NCI-H524 (cell line): ENCODE measurements at regions not wholly inside any gene's neighbourhood (a gene's known extent, or its start where the extent isn't known, plus 50 kb on each side); places are given as distances from the start of the nearest gene placed in this dataset.
A peak's percentile ranks its signal among the peaks of the same experiment; 100 is the strongest.

Source experiments
- DNase-seq, 2 experiments: peaks; one replicate each; lab custom pipeline; 2025; lab: John Stamatoyannopoulos, UW

- DNase-seq, result no peak
Measured at GRCh38 chr2:59680863-59681262, 872.6 kb downstream of the BCL11A start.

GRCh38 chr2:59677158-59677557 lies 876.3 kb downstream of the BCL11A start:
- DNase-seq, result no peak

GRCh38 chr2:59674100-59674499 lies 879.4 kb downstream of the BCL11A start:
- no peak for DNase-seq

- no peak for DNase-seq
Measured at GRCh38 chr2:59665021-59665420, 888.4 kb downstream of the BCL11A start.

DNA sequence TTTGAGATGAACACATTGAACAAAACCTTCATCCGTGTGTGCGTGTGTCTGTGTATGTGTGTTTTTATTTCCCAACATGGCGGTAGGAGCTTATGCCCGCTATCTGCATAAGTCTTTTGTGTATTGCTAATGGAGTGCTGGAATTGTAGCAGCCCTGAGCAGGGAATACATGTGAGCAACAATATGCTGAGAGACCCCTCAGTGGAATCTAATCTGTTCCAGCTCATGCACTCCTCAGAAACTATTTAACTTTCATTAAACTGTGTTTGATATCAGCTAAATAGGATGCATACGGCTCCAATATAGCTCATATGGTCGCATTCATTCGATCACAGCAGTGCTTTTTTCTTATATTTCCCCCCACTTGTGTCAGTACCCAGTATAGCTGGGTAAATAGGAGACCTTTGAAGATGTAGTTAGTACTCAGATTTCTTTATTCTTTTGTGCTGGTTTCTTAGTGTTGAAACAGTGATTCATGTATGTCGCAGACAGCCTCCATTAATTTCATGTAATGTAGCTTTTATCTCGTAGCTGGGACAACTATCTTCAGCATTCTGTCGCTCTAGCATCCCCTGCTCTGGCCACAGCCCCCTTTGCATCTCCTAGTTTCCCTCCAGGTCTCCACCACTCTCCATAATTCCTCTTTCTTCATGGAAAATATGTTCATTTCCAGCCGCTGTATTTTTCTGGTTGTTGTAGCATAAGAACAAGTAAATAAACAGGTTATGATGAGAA lies 891.2 kb downstream of the BCL11A start:
- DNase-seq, result no peak

DNA sequence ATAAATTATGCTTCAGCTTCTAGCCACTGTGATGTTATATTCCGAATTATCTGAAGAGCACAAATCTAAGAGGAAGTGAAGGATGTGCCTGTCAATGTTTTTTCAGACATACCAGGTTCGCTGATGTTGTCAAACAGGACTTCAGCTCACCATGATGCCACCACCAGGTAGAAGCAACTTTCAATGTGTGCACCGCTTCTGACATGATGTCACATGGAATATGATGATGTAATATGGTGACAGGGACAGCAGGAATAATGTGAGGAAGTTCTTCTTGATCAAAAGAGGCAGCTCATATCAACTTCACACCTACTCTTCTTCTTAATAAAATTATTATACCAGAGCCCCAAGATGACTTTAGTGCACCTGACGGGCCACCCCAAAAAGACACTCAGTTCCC lies 893.2 kb downstream of the BCL11A start:
- DNase-seq, result no peak

DNA sequence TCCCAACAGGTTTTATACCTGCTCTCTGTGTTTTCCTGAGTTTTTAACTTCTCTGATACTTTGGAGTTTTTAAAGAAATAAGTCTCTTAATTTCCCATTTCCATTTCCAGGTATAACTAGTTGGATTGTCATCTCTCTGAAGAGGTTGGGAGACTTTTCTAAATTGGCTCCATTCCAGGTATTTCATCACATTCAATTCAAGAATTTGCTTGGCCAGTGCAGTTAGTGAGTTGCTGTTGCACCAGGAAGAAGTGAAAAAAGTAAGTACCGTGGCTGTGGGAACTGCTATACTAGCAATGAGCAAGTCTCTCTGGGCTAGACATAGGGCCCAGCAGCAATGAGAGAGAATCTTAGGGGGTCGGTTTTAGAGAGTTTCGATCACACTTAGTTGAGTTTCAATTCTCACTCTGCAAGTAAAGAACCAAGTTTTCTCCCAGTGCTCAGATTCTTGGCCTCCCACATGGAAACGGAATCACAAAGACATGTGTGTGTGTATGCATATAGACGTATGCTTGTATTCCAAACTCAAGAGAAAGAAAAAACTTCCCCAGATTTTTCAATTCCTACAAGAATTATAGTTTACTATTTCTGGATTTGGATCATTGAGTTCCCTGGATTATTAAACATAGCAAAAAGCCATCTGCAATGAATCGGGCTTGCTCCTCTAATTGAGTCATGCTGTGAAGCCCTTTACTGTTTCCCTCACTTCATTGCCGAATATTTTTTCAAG lies 894.4 kb downstream of the BCL11A start:
- no peak for DNase-seq

- no peak for DNase-seq
Measured at GRCh38 chr2:59655809-59656208, 897.6 kb downstream of the BCL11A start.

GRCh38 chr2:59654710-59655109 lies 898.7 kb downstream of the BCL11A start:
- no peak for DNase-seq

- DNase-seq, result no peak
Measured at GRCh38 chr2:59653164-59653563, 900.3 kb downstream of the BCL11A start.

- DNase-seq, result no peak
Measured at GRCh38 chr2:59630789-59631188, 922.7 kb downstream of the BCL11A start.

DNA sequence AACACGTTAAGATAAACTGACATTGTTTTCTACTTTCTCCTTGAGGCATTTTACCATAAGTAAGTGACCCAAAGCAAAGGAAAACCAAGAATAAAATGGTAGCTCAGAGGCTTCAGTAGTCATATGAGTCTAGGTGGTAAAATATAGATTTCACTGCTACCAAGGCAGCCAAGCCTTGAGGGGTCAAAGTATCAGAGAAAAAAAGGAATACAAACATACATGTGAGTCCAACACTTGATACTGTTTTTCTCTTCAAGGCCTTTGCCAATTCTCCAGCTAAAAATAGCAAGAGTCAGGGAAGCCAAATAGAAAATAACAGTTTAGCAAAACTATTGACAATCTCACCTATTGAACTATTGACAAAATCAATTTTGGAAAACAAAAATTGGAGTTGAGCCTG lies 925.9 kb downstream of the BCL11A start:
- no peak for DNase-seq

DNA sequence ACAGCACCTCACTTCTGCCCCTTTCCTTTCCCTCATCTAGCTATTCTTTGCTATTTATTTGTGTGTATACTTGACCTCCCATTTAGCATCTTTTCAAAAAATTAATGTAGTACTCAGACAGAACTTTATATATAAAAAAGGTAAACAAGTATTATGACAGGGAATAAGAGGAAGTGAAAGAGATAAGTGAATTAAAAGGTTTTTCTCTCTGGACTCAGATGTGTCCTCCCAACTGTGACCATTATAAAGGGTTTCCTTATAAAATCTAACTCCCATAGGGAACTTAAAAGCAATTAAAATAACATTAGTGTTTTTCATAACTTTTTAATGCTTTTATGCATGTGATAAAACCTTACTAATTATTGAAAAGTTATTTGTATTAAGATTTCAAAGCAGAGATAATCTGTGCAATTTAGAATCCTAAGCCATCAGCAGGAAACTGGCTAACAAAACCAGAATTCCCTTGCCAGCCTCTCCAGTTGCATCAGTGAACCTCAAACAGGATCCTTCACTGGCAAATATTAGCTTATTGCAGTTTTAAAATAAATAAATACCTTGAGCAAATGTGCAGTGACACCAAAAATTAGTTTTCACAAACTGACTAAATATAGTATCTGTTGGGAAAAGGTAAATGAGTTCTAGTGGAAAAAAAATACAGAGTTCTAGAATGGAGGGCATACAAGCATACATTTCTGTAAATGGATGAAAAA lies 930.7 kb downstream of the BCL11A start:
- DNase-seq, result no peak

DNA sequence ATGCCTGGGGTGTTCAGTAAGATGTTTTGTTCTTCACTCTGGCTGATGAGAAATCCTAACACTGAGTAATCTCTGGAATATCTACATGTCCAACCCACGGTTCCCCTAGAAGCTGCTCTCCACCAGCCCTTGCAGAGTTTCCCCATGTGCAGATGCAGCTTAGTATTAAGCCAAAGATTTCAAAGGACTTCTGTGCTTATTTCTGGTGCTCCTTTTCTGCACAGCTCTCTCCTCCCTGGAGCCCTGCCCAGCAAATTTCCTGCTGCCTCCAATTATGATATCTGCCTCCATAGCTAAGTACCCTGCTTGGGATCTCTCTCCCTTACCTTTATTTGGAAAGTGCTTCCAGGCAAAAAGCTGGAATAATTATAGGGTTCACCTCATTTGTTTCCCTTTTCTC lies 949.3 kb downstream of the BCL11A start:
- no peak for DNase-seq

DNA sequence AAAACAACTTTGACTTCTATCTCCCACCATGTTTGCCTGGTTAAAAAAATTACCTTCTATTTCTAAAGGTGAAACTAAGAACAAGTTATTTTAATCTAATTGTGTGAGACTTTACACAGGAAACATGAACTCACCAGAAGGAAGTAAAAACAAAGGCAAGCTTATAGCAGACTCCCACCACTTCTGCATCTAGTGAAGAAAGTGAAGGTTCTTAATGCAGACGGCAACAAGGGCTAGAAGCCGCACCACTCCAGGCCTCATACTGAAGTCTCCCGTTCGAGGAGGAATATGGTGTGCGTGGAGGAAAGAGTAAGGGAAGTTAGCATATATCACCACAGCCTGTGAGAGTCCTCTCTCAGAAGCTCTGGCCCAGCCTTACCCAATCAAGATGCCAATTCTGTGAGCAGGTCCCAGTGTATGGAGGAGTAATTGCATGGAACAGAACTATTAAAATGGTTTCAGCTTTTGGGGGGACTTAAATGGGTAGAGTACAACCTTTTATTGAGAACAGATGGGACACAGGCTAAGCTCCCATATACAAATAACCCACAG lies 958.7 kb downstream of the BCL11A start:
- no peak for DNase-seq

DNA sequence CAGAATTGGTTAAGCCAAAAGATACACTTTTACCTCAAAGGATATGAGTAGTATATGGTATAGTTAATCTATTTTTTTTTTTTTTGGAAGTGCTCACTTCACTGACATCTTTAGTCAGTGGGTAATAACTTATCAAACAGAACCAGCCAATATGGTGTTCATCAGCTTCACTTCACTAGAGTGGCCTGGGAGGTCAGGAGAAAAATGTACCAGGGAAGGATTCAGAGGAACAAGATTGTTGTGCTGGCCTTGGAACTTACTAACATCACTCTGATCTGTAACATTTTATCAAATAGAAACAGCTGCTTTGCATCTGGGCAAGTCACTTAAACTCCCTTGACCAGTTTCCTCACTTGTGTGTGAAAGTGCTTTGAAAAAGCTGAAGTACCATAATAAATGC lies 962.7 kb downstream of the BCL11A start:
- DNase-seq, result no peak

DNA sequence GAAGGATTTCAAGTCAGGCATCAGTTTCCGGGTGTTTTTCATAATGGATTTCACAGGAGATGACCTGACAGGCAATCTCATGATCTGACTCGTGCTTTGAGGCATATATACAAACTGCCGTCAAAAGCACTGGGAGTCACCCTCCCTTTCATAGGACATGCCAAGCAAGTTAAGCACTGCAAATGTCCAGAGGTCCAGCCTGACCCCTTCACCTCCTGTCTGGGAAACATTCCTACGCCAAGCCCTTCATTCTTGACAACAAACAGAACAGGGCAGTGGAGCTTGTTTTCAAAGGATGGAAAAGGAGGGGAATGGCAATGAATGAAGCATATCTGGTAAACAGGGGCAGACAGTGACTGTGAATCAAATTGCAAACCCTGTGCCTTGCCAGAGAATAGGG lies 963.6 kb downstream of the BCL11A start:
- DNase-seq, result no peak

- DNase-seq, result no peak
Measured at GRCh38 chr2:59588286-59588685, 965.2 kb downstream of the BCL11A start.

GRCh38 chr2:59586176-59586575 lies 967.3 kb downstream of the BCL11A start:
- no peak for DNase-seq

GRCh38 chr2:59585655-59586054 lies 967.8 kb downstream of the BCL11A start:
- peak in 1 of 2 experiments; percentile 35 for DNase-seq

- peak; percentile 24 to 64 for DNase-seq
Measured at GRCh38 chr2:59584958-59585357, 968.5 kb downstream of the BCL11A start.

- no peak for DNase-seq
Measured at GRCh38 chr2:59583173-59583765, 970.2 kb downstream of the BCL11A start.
